Skin epidermis (tissue), 12 donors: ENCODE measurements at regions not wholly inside any gene's neighbourhood (a gene's known extent, or its start where the extent isn't known, plus 50 kb on each side); places are given as distances from the start of the nearest gene placed in this dataset.
"Not testable (repeated sequence)": the region's sequence is repeated elsewhere in the genome, so short reads cannot be mapped to it uniquely, and the experiment has no call there.

Source experiments
- H3K27ac ChIP-seq, 21 experiments: fragments of 200-600 bp; sonication (generic) in 11 of 21; one replicate each; pipeline ENCODE4 v1.5.0; 2020; ENCODE audit warnings: mild to moderate bottlenecking in 3 of 21, inconsistent platforms in 2 of 21, moderate library complexity in 2 of 21
- H3K4me3 ChIP-seq, 7 experiments: fragments of 200-600 bp; sonication (generic) in 2 of 7; one replicate each; pipeline ENCODE4 v1.5.0; 2020; ENCODE audit warnings: inconsistent platforms in 2 of 7, mild to moderate bottlenecking in 2 of 7, moderate library complexity in 1 of 7

GRCh38 chr13:80691814-80692213 is 350.9 kb upstream of the SPRY2 start:
- not testable (repeated sequence) for H3K4me3 ChIP-seq, H3K27ac ChIP-seq

GRCh38 chr13:80690208-80690607 is 349.3 kb upstream of the SPRY2 start:
- Histone ChIP-seq H3K27ac (no peak overlapping the region), H3K4me3 (no peak overlapping the region)

GRCh38 chr13:80688593-80688992 is 347.7 kb upstream of the SPRY2 start:
- Histone ChIP-seq H3K27ac (no peak overlapping the region), H3K4me3 (no peak overlapping the region)

GRCh38 chr13:80685942-80686341 is 345.0 kb upstream of the SPRY2 start:
- H3K4me3 ChIP-seq, result no peak overlapping the region
- H3K27ac ChIP-seq, result no peak overlapping the region

- H3K4me3 ChIP-seq, result no peak overlapping the region
- H3K27ac ChIP-seq, result no peak overlapping the region
Measured at GRCh38 chr13:80684217-80684991, 343.5 kb upstream of the SPRY2 start.

GRCh38 chr13:80680786-80681366 is 339.9 kb upstream of the SPRY2 start:
- Histone ChIP-seq H3K27ac (no peak overlapping the region), H3K4me3 (no peak overlapping the region)

GRCh38 chr13:80679423-80679822 is 338.5 kb upstream of the SPRY2 start:
- no peak overlapping the region for H3K27ac ChIP-seq
- H3K4me3 ChIP-seq, result no peak overlapping the region

GRCh38 chr13:80677227-80677626 is 336.3 kb upstream of the SPRY2 start:
- no peak overlapping the region for H3K4me3 ChIP-seq
- H3K27ac ChIP-seq, result no peak overlapping the region

- H3K27ac ChIP-seq, H3K4me3 ChIP-seq: not testable (repeated sequence)
Measured at GRCh38 chr13:80675442-80675841, 334.5 kb upstream of the SPRY2 start.

- Histone ChIP-seq H3K4me3 (no peak overlapping the region), H3K27ac (no peak overlapping the region)
Measured at GRCh38 chr13:80671773-80672172, 330.8 kb upstream of the SPRY2 start.

GRCh38 chr13:80669112-80669511 is 328.2 kb upstream of the SPRY2 start:
- Histone ChIP-seq H3K4me3 (no peak overlapping the region), H3K27ac (no peak overlapping the region)

GRCh38 chr13:80668452-80668851 is 327.5 kb upstream of the SPRY2 start:
- Histone ChIP-seq H3K4me3 (no peak overlapping the region), H3K27ac (no peak overlapping the region)

- Histone ChIP-seq H3K4me3 (no peak overlapping the region), H3K27ac (no peak overlapping the region)
Measured at GRCh38 chr13:80666782-80667552, 326.0 kb upstream of the SPRY2 start.

GRCh38 chr13:80665792-80666333 is 324.9 kb upstream of the SPRY2 start:
- no peak overlapping the region for H3K27ac ChIP-seq
- H3K4me3 ChIP-seq, result no peak overlapping the region

GRCh38 chr13:80664950-80665349 is 324.0 kb upstream of the SPRY2 start:
- H3K4me3 ChIP-seq, result no peak overlapping the region

GRCh38 chr13:80663788-80664187 is 322.9 kb upstream of the SPRY2 start:
- Histone ChIP-seq H3K27ac (no peak overlapping the region), H3K4me3 (no peak overlapping the region)

More at GRCh38 chr13:80664950-80665349, 324.0 kb upstream of the SPRY2 start:
- no peak overlapping the region for H3K27ac ChIP-seq

GRCh38 chr13:80658705-80659104 is 317.8 kb upstream of the SPRY2 start:
- H3K4me3 ChIP-seq, result no peak overlapping the region
- H3K27ac ChIP-seq, result no peak overlapping the region

- H3K4me3 ChIP-seq, result no peak overlapping the region
- no peak overlapping the region for H3K27ac ChIP-seq
Measured at GRCh38 chr13:80656512-80656904, 315.6 kb upstream of the SPRY2 start.

- Histone ChIP-seq H3K4me3 (no peak overlapping the region), H3K27ac (no peak overlapping the region)
Measured at GRCh38 chr13:80655778-80656511, 315.0 kb upstream of the SPRY2 start.
